HG03039 (cell line): ENCODE measurements at regions not wholly inside any gene's neighbourhood (a gene's known extent, or its start where the extent isn't known, plus 50 kb on each side); places are given as distances from the start of the nearest gene placed in this dataset.

Source experiments
- ATAC-seq: cut with Tn5 transposase; IDR thresholded peaks from one replicate; pipeline ENCODE4 v1.9.1; 2021; ENCODE audit warnings: mild to moderate bottlenecking, moderate library complexity; ENCODE audit not compliant: unreplicated experiment

DNA sequence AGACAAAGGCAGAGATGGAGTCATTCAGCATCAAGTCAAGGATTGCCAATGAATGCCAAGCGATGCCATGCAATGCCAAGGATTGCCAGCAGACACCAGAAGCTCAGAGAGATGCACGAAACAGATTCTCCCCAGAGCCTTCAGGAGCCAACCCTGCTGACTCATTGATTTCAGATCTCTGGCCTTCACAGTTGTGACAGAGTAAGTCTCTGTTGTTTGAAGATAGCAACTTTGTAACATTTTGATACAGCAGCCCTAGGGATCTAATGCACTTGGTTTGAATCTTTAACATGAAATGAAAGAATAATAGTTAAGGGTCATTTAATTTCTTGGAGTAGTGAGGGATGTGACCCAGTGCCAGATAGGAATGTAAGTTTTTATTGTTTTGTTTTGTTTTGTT lies 287.4 kb upstream of the RUNX1 start:
- ATAC-seq, result no peak

DNA sequence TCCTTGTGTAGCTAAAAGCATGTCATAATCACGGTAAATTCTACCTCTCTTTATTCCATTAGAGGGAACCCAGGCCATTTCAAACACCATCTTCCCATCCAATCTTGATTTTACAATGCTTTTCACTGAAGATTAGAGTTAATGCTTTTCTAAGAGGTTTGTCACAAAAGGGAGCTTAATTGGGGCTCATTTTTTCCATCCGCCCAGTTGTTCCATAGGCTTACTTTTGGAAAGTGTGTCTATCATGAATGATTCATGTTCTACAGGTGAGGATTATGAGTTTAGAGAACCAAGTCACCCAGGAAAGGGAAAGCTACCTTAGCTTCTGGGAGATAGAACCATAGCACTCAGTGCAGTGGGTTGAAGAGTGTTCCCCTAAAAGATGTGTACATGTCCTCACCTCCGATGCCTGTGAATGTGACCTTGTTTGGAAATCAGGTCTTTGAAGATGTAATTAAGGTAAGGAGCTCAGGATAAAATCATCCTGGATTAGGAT lies 286.9 kb upstream of the RUNX1 start:
- no peak for ATAC-seq

DNA sequence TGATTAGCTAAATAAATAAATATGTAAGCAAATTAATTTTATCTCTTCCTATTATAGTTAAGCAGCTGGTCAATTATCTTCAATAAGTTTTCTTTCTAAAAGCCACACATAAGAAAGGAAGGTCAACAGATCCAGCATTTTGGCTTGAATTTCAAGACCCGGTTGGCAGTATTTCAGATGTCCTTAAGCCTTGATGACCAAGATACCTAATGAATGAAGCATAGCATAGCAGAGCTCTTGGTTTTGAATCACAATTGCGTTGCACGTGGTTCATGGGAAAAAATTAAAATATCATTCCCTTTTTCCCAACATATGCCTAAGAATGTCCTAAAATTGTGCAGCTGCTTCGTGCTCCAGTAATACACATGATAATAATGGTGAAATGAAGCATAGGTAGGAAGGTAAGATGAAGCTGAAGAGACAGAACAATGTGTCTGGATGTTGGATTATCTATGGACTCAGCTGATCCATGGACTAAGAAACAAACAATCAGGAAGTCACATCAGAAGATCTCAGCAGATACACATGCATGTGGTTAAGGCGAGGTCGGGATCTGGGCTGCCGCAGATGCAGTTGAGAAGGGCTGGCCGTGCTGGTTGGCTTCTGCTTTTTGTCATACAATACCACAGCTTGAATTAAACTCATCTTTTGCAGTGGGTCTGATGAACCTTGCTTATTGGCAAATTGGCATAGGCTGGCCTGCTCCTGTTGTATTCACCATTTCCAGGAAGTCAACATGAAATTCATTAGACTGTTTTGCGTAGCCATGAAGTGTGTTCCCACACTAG lies 284.9 kb upstream of the RUNX1 start:
- ATAC-seq, result no peak

DNA sequence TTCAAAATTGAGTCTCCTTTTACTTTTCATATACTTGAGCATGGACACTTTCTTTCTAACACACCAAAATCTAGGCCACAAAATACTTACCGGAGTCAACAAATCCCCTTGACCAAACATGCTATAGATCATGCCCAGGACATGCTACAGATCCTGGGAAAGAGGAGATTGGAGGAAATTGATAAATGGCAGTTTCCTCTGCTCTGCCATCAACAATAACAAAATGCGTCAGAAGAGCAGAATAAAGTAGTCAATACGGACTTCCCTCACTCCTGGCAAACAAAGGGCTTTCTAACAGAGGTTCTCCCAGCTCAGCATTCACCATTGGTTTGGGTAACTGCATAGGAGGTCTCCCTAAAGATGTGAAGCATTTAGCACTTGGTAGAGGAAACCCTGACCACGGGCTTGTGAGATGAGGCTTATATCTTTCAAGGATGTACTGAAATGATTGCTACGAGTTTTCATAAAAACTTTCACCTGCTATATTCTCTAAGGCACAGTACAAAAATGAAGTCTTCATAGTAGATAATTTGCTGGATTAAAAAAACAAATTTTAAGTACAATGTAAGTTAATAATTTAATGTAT lies 283.8 kb upstream of the RUNX1 start:
- no peak for ATAC-seq

DNA sequence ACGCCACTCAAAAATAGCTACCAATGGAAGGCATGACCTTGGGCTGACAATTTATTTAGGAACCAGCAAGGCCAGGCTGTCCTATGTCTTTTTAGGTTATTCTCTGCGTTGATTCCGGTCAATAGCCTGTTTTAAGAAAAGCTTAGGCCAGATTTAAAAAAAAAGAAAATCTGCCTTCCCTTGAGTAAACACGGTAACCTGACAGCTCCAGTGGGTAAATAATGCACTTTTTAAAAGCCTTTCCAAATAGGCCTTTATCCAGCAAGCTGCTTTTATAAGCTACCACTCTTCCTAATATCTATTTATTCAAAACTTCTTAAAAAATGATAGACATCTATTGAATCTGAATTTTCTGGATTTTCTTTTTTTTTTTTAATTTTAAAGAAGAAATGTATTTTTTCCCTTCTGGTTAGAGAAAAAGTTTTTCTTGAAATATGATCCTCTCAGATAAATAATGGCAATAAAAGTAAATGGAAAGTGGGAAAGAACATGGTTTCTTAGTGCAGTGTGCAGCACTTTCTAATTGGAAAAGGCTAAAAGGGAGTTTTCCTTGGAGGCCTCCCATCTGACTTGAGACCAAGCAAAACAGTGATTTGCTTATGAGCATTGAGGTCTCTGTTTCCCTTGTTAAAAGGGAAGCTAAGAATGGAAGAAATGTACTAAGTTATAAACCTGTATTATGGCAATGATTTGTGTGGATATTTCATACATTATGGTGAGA lies 281.0 kb upstream of the RUNX1 start:
- ATAC-seq, result no peak

DNA sequence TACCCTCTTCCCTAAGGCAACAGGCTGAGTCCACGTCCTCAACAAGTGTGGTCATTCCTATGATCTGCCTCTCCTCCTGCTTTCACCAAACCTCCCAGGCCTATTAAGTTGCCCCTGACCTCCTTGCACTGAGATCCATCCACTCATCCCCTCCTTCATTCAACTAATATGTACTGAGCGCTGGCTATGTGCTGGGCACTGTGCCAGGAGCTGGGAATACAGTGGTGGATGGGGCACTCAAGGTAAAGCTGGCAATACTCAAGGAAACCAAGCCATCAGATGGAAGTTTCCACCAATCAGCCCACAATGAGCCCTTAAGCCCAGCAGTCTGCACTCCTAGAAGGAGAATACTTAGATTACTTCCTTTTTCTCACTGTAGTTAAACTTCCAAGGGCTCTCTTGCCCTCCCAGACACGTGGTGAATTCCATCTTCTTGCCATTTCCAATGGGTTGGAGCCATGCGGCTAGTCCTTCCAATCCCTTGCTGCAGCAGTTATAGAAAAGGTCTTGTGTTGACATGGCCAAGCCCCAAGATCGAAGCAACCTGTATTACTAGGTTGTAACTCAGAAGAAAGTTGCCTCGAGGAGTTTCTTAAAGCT lies 279.9 kb upstream of the RUNX1 start:
- ATAC-seq, result no peak

DNA sequence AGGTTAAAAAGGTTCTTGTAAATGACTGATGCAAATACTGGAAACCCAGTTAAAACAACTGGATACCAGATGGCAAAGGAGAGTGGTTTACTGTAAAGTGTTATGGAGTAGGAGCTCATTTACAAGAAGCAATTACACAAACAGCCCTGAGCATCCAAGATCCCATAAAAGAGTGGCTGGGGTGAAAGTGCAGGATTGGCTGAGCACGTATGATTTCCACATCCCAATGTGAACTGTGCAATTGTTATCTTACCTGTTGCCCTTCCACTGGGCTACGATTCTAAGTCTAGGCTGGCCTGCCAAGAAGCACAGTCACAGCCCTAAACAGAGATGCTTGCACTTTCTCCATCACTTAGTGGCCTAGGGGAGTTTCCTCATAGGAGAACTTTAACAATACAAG lies 277.6 kb upstream of the RUNX1 start:
- no peak for ATAC-seq

DNA sequence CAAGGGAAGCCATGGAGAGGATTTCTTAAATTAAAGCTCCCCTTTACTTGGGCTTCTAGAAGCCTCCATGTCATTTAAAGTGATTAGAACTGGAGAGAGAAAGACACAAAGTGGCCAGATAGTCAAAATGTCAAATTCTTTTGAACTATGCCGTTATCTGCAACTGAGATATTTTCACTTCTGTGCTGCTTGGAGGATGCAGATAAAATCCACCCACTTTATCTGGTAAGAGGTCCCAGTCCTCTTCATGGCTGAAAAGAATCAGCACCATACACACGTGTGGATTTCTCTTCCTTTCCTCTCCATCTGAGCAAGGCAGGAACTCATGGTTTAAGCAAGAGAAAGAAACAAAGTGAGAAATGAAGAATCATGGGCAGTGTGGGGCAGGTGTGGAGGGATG lies 276.9 kb upstream of the RUNX1 start:
- no peak for ATAC-seq

DNA sequence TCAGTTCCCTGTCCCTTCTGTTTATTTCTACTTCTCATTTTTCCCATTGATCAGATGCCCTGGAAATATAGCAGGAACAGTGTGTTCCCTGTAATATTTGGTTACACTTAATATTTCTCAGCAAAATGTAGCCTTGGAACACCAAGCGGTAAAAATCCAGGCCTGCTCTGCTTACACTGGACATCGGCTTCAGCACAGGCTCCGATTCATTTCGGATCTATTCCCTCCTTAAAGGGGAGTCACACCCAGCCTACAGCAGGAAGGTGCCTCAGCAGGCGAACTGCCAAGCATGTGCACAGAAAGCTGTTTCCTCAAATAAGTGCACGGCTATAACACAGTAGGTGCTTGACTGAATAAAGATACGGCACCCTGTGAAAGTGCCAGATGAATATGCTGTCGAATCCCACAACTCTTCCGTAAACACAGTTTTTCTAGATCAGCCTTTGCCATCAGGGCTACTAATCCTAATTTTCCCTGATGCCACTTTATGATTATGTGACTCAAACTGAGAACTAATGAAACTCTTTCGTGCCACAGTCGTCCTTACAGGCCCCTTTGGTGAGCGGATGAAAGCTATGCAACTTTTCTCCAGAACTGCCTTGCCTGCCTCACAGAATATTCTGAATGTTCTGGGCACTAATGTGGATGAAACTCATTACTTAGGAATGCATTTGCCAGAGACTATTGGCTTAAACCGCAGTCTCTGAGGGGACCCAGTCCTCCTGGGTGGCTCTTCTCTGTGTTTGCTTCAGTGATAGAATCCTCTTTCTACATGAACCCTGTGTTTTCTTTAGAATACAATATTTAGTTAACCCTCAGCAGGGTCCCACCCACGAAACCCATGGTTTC lies 275.5 kb upstream of the RUNX1 start:
- ATAC-seq, result no peak

DNA sequence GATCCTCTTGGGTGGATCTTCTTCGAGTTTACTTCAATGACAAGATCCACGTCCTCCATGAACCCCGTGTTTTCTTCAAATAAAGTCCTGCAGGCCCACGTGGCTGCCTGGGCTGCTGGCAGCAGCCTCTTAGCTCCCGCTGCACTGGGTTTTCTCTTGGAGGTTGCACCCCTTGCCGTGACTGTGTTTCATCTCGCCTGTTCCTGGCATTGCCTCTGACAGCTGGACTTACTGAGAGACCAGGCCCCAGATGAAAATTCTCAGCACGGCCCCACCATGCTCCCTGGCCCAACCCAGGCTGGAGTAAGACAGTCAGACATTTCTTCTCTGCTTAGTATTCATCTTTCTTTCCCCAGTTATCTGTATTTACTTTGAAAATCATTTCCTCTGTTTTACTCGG lies 274.8 kb upstream of the RUNX1 start:
- ATAC-seq, result no peak

DNA sequence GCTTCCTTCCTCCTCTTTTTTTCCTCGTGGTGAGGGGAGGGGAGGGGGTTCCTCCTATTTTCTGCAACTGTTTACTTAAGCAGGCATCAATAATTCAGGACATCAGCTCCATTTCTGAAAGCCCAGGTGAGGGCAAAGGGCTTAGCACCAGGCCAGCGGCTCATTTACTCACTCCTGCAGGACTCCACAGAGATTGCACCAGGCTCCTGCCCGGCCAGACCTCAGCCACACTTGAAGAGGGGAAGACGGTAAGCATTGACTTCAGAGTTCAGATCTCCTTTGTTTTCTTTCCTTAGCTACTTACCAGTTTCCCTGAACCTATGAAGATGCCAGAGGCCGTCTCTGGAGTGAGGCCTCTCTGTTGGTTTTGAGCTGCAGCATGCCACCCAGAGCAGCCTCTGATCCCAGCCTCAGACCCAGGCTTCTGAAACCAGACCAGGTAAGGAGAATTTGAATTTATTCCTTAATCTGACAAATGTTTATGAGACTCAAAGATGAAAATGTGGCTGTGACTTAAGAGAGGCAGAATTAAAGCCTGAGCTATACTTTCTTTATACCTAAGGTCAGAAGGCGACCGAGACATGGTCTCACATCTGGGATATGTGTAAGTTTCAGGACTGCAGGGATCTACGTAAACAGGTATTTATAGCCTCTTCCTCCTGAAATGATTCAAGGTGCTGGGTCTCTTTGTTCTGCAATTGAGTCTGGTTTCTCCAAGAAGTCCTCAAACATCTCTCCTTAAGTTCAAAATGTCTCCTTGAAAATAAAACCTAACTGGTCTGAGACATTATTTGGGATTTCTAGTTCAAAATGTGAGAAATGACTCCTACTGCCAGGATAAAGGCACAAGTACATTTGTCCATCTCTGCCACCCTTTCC lies 272.5 kb upstream of the RUNX1 start:
- no peak for ATAC-seq

DNA sequence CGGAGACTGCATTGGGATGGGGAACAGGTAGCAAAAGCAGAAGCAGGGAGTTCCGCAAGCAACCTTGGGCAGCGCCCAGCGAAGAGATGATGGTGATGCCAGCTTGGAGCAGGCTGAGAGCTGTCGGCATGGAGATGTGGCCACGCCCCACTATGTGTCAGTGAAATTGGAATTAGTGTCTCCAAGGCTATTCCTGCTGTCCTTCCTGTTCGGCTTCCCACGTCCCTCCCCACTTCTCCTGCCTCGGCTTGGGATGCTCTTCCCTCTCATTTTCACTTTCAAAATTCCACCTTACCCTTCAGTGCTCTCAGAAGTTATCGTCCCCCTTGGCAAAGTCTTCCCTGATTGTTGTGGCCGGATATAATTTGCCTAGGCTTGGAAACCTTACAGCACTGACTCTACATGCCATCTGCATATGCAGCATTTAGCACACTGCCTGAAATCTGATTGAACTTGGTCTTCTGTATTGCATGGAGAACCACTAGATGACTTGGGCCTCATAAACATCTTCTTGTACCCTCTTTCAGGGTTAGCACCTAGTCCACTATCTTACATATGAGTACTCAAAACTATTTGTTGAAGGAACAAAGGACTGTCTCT lies 270.7 kb upstream of the RUNX1 start:
- ATAC-seq, result no peak

DNA sequence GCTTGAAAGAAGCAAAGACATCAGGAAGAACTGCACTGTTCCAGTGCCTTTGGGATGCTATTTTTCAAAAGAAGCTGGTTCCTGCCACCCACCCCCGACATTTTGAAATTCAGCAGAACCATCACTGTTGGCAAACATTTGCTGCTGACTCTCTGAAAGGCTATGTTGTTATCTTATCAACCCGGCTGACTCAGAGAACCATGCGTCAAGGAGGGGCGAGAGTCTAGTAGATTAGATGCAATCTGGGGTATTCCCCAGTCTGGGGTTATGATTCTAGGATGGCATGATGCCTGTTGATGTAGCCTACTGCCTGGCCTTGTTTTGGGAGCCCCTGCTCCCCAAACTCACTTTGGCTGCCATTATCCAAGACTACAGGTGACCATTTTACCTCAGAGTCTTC lies 267.8 kb upstream of the RUNX1 start:
- ATAC-seq, result no peak

DNA sequence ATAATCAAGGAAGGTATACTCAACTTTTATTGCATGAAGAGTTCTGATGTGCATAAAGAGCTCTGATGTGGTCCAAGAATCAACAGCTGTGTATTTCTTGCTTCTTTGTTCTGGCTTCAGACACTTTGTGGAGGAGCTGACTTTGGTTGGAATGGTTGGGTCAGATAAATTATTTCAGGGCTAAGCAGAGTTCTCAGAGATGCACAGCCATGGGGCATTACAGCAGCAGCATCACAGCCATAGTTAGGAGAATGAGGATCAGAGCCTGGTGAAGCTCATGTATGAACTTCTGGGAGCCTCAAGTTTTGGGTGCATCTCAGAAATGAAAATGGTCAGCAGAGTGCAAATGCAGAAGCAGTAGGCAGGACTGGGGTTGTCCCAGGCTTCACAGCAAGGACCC lies 267.4 kb upstream of the RUNX1 start:
- ATAC-seq, result no peak

DNA sequence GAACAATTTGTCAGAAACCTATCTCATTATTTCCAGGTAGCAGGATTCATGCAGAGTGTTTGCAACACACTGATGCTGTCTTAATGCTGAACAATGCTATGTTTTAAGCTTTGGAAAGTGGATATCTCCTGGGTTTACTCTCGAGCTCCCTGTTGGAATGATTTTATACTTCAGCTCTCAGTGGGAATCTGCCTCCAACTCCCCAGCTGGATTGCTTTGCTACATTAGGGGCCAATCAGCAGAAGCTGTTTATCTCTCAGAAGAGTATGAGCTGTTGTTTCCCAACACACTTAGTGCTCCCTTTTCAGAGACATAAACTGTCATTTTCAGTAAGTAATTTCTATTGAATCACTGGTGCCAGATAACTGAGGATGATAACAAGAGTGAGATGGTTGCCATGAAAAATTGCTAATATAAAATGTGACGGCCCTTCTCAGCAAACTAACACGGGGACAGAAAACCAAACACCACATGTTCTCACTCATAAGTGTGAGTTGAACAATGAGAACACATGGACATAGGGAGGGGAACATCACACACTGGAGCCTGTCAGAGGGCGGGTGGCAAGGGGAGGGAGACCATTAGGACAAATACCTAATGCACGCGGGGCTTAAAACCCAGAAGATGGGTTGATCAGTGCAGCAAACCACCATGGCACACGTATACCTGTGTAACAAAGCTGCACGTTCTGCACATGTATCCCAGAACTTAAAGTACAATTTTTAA lies 265.9 kb upstream of the RUNX1 start:
- no peak for ATAC-seq

DNA sequence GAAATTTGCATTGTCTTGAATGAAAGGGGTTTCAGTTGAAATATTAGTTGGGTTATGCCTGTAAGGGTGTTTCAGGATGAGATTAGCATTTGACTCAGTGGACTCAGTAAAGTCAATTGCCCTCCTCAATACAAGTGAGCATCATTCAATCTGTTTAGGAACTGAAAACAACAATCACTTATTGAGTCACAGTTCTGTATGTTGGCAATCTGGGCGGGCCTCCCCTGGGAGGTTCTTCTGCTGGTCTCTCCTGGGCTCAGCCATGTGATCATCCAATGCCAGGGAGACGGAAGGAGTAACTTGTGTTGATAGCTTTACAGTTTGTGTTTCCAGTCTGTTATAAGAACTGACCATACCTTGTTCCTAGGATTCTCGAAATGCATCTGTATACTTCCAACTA lies 262.9 kb upstream of the RUNX1 start:
- no peak for ATAC-seq

DNA sequence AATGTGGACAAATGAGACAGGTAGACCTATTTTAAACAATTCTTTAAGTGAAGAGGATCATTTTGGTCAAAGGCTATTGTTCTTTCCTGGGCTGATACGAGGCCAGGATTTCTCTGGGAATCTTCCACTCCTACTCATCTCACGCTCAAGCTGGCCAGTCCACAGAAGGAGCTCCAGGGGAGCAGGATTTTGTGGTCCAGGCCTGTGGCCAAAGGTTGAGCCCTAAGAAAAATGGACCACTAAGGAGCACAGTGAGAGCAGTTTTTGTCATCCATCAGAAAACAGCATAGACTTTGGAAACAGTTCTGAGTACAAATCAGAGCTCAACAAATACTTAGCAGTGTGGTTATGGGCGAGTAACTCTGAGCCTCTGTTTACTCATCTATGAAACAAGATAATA lies 260.2 kb upstream of the RUNX1 start:
- ATAC-seq, result no peak

DNA sequence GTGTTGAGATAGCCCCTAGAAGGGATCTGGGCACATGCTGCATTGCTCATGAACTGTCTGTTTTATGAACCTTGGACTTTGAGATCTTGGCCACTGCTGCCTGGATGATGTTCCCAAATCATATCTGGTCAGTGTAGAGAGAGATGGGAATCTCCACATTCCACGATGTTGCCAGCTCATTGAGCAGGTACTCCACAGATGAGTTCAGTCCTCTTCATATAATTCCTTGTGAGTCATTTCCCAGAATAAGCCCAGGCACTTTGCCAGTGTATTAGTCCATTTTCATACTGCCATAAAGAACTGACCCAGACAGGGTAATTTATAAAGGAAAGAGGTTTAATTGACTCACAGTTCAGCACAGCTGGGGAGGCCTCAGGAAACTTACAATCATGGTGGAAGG lies 254.0 kb upstream of the RUNX1 start:
- ATAC-seq, result no peak

DNA sequence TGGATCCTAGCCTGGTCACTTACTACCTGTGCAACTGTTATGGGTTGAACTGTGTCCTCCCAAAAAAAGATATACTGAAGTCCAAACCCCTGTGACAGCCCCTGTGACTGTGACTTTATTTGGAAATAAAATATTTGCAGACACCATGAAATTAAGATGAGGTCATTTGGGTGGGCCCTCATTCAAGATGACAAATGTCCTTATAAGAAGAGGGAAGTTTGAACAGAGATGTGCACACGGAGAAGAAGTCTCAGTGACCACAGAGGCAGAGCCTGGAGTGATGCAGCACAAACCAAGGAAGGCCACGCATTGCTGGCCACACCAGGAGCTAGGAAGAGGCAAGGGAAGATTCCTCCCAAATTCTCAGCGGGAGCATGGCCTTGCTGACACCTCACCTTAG lies 249.7 kb upstream of the RUNX1 start:
- ATAC-seq, result no peak
